ENCODE measurements at regions not wholly inside any gene's neighbourhood (a gene's known extent, or its start where the extent isn't known, plus 50 kb on each side); places are given as distances from the start of the nearest gene placed in this dataset.

DNA sequence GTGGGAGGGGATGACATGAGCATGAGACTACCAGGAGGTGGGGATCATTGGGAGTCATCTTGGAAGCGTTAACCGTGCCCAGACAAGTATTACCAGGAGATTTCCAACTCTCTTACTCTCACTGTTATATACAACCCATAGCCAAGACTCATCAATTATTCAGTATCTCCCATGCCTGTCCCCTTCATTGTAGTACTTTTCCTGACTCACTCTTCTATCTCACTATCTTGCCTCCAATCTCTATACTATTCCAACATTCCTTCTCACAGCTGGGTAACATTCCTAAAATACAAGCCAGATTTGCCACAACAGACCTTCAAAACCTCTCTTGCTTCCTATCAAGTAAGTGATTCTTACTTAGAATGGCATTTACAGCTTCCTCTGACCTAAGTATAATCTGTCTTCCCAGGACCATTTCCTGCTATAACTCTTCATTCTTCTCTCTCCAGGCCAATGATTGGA lies 226.3 kb upstream of the SMLR1 start:
- no peaks in the 10 kb centered on the region for H3K4me1 ChIP-seq (ENCODE audit: control insufficient read depth, insufficient read depth, low read length)
- Mint-ChIP-seq H3K9me3 (no peaks in the 10 kb centered on the region), H3K4me3 (no peak overlapping the region), H3K36me3 (ENCODE audit: low read depth) (no peaks in the 10 kb centered on the region), H3K27me3 (ENCODE audit: insufficient read depth) (no peaks in the 10 kb centered on the region), H3K4me1 (no peaks in the 10 kb centered on the region), H3K27ac (no peak overlapping the region)
- no peaks in the 10 kb centered on the region for H3K36me3 ChIP-seq (ENCODE audit: control insufficient read depth, insufficient read depth, low read length)
- no peak for DNase-seq
- 93 to 100% methylated on average over 2 of the region's 2 CpGs for WGBS, 2 experiments (ENCODE audit: insufficient coverage in 1 of 2, insufficient read length in 1 of 2)
- H3K27me3 ChIP-seq (ENCODE audit: control insufficient read depth, insufficient read depth, low read length, poor library complexity, severe bottlenecking): no peaks in the 10 kb centered on the region
- H3K9me3 ChIP-seq (ENCODE audit: control insufficient read depth, low read length): no peaks in the 10 kb centered on the region
- no peak overlapping the region for H3K4me3 ChIP-seq (ENCODE audit: low read length)
- TF ChIP-seq, protein P1, sequence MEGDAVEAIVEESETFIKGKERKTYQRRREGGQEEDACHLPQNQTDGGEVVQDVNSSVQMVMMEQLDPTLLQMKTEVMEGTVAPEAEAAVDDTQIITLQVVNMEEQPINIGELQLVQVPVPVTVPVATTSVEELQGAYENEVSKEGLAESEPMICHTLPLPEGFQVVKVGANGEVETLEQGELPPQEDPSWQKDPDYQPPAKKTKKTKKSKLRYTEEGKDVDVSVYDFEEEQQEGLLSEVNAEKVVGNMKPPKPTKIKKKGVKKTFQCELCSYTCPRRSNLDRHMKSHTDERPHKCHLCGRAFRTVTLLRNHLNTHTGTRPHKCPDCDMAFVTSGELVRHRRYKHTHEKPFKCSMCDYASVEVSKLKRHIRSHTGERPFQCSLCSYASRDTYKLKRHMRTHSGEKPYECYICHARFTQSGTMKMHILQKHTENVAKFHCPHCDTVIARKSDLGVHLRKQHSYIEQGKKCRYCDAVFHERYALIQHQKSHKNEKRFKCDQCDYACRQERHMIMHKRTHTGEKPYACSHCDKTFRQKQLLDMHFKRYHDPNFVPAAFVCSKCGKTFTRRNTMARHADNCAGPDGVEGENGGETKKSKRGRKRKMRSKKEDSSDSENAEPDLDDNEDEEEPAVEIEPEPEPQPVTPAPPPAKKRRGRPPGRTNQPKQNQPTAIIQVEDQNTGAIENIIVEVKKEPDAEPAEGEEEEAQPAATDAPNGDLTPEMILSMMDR (conservative IDR thresholded peaks at IDR 0.05): no peak
- no peak overlapping the region for H3K27ac ChIP-seq (ENCODE audit: low read depth, low read length)
- no peak overlapping the region for H3K9ac ChIP-seq (ENCODE audit: extremely low read depth, low read length, poor library complexity, severe bottlenecking)

DNA sequence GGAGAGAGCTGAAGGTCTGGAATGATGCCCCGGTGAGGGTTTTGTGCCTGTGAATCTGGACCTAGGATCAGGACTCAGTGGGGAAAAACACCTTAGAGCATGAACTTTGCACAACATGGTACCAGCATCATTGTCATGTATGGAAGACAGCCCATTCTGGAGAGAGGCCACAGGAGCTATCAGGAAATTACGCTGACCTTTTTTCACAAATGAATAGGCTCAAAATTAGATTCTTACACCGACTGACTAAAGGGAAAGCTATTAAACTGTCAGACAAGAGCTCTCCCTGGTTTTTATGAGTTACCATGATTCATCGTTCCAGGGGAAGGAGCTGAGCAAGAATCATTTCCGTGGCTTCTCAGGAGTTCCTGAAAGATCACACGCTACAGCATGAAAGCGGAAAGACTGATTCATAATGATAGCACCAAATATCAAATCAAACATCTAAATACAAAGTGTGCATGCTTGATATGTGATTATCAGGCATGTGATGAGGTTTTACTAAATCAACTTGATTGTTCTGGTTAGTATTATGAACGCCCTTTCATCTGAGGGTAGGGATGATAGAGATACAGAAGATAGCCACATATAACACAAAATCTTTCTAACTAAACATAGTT lies 224.9 kb upstream of the SMLR1 start:
- Mint-ChIP-seq H3K36me3 (ENCODE audit: low read depth) (no peaks in the 10 kb centered on the region), H3K27me3 (ENCODE audit: insufficient read depth) (no peaks in the 10 kb centered on the region), H3K4me3 (no peak overlapping the region), H3K27ac (no peak overlapping the region), H3K4me1 (no peaks in the 10 kb centered on the region), H3K9me3 (no peaks in the 10 kb centered on the region)
- no peaks in the 10 kb centered on the region for H3K9me3 ChIP-seq (ENCODE audit: control insufficient read depth, low read length)
- H3K36me3 ChIP-seq (ENCODE audit: control insufficient read depth, insufficient read depth, low read length): no peaks in the 10 kb centered on the region
- WGBS, 2 experiments (ENCODE audit: insufficient coverage in 1 of 2, insufficient read length in 1 of 2): 74 to 85% methylated on average over 5 to 8 of the region's 8 CpGs
- no peak for DNase-seq
- no peaks in the 10 kb centered on the region for H3K27me3 ChIP-seq (ENCODE audit: control insufficient read depth, insufficient read depth, low read length, poor library complexity, severe bottlenecking)
- no peak overlapping the region for H3K27ac ChIP-seq (ENCODE audit: low read depth, low read length)
- H3K4me3 ChIP-seq (ENCODE audit: low read length): no peak overlapping the region
- no peak overlapping the region for H3K9ac ChIP-seq (ENCODE audit: extremely low read depth, low read length, poor library complexity, severe bottlenecking)
- H3K4me1 ChIP-seq (ENCODE audit: control insufficient read depth, insufficient read depth, low read length): no peaks in the 10 kb centered on the region
- TF ChIP-seq, protein P1 (conservative IDR thresholded peaks at IDR 0.05): no peak

DNA sequence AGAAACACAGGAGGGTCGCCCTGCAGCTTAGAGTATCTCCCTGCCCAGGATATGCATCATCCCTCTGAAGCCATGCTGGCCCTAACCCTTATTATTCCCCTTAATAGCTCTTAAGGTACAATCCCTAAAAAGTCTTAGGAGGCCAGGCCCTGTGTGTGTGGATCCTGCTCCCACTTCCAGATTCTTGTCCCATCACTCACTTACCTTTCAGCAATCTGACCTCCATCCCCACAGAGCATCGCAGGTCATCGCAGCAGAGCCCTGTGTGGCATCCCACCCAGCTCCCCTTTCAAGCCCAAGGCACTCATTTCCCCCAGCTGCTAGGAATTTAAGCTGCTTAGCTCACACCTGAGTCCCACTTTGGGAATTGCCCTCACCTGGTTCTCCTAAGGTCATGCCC lies 223.8 kb upstream of the SMLR1 start:
- DNase-seq: no peak
- Histone ChIP-seq H3K27me3 (ENCODE audit: control insufficient read depth, insufficient read depth, low read length, poor library complexity, severe bottlenecking) (no peaks in the 10 kb centered on the region), H3K36me3 (ENCODE audit: control insufficient read depth, insufficient read depth, low read length) (no peaks in the 10 kb centered on the region), H3K4me1 (ENCODE audit: control insufficient read depth, insufficient read depth, low read length) (no peaks in the 10 kb centered on the region), H3K9me3 (ENCODE audit: control insufficient read depth, low read length) (no peaks in the 10 kb centered on the region), H3K9ac (ENCODE audit: extremely low read depth, low read length, poor library complexity, severe bottlenecking) (no peak overlapping the region), H3K27ac (ENCODE audit: low read depth, low read length) (no peak overlapping the region), H3K4me3 (ENCODE audit: low read length) (no peak overlapping the region)
- H3K27me3 Mint-ChIP-seq (ENCODE audit: insufficient read depth): no peaks in the 10 kb centered on the region
- no peaks in the 10 kb centered on the region for H3K36me3 Mint-ChIP-seq (ENCODE audit: low read depth)
- H3K4me3 Mint-ChIP-seq: no peak overlapping the region
- 95 to 100% methylated on average over 3 of the region's 3 CpGs for WGBS, 2 experiments (ENCODE audit: insufficient coverage in 1 of 2, insufficient read length in 1 of 2)
- no peak overlapping the region for H3K27ac Mint-ChIP-seq
- no peaks in the 10 kb centered on the region for H3K9me3 Mint-ChIP-seq
- TF ChIP-seq, protein P1 (conservative IDR thresholded peaks at IDR 0.05): no peak
- no peaks in the 10 kb centered on the region for H3K4me1 Mint-ChIP-seq
